PC-9 (cell line): ENCODE measurements at regions not wholly inside any gene's neighbourhood (a gene's known extent, or its start where the extent isn't known, plus 50 kb on each side); places are given as distances from the start of the nearest gene placed in this dataset.
A peak's percentile ranks its signal among the peaks of the same experiment; 100 is the strongest.

Source experiments
- BruUV-seq: library from RNA; stranded (reverse); fragments of 400-500 nt; replicated peaks from 2 replicates; lab custom pipeline; 2021; lab: Mats Ljungman, UMichigan
- CTCF ChIA-PET: fragments of 300-600 bp; sonication (Branson Sonifier 250); formaldehyde crosslinking; loops from one replicate; lab custom pipeline; 2022; ENCODE audit warnings: antibody characterized with exemption; lab: Charles Lee
- POLR2A ChIA-PET: fragments of 300-600 bp; sonication (Branson Sonifier 250); formaldehyde crosslinking; loops from one replicate; lab custom pipeline; 2022; ENCODE audit warnings: antibody characterized with exemption; ENCODE audit not compliant: unreplicated experiment; lab: Charles Lee
- DNase-seq, 2 experiments: peaks; one replicate each; pipeline versions ENCODE4 v3.0.0 to v3.0.0-alpha.2; 2015 to 2022; ENCODE audit warnings: mixed read lengths in 1 of 2
- H2AFZ ChIP-seq: fragments of 200-600 bp; sonication (generic); 2 replicates; pipeline ENCODE4 v1.8.1; 2017; ENCODE audit warnings: antibody characterized with exemption
- H3F3A ChIP-seq: fragments of 200-600 bp; sonication (generic); 2 replicates; pipeline ENCODE4 v1.8.1; 2017; ENCODE audit warnings: antibody characterized with exemption, mild to moderate bottlenecking, low read depth; ENCODE audit not compliant: insufficient read depth
- H3K27ac ChIP-seq: fragments of 200-600 bp; sonication (generic); 2 replicates; pipeline ENCODE4 v1.6.1; 2016; ENCODE audit warnings: mixed run types
- H3K27me3 ChIP-seq: fragments of 200-600 bp; sonication (generic); 2 replicates; pipeline ENCODE4 v1.6.1; 2016; ENCODE audit warnings: low read depth, mixed run types; ENCODE audit not compliant: insufficient read depth
- H3K36me3 ChIP-seq: fragments of 200-600 bp; sonication (generic); 2 replicates; pipeline ENCODE4 v1.6.1; 2016; ENCODE audit warnings: low read depth, mixed run types
- H3K4me1 ChIP-seq: fragments of 200-600 bp; sonication (generic); replicated peaks from 2 replicates; pipeline ENCODE4 v1.6.1; 2016; ENCODE audit warnings: mixed run types; ENCODE audit not compliant: insufficient read depth
- H3K4me2 ChIP-seq: fragments of 200-600 bp; sonication (generic); 2 replicates; pipeline ENCODE4 v1.6.1; 2017; ENCODE audit warnings: mixed run types
- H3K4me3 ChIP-seq: fragments of 200-600 bp; sonication (generic); 2 replicates; pipeline ENCODE4 v1.6.1; 2016; ENCODE audit warnings: mixed run types
- H3K79me2 ChIP-seq: fragments of 200-600 bp; sonication (generic); 2 replicates; pipeline ENCODE4 v1.6.1; 2017; ENCODE audit warnings: low read depth, mixed run types
- H3K9me2 ChIP-seq: fragments of 200-600 bp; sonication (generic); 2 replicates; pipeline ENCODE4 v1.8.1; 2017; ENCODE audit warnings: mild to moderate bottlenecking; ENCODE audit not compliant: insufficient read depth
- H3K9me3 ChIP-seq: fragments of 200-600 bp; sonication (generic); 2 replicates; pipeline ENCODE4 v1.8.1; 2016; ENCODE audit warnings: low read depth; ENCODE audit not compliant: insufficient read depth
- H4K20me1 ChIP-seq: fragments of 200-600 bp; sonication (generic); 2 replicates; pipeline ENCODE4 v1.8.1; 2017; ENCODE audit not compliant: insufficient read depth
- EZH2 ChIP-seq: fragments of 200-600 bp; sonication (generic); IDR thresholded peaks from 2 replicates; pipeline ENCODE4 v1.8.0; 2017; ENCODE audit warnings: antibody characterized with exemption, low read depth
- intact Hi-C: fragments of 100-400 bp; cut with micrococcal nuclease; formaldehyde crosslinking; loops from one replicate; pipeline ENCODE4 v1.10.0; 2022; ENCODE audit not compliant: unreplicated experiment
- TF ChIP-seq, protein P1 (sequence below): fragments of 200-600 bp; sonication (generic); conservative IDR thresholded peaks from 2 replicates; pipeline ENCODE4 v1.6.1; 2017; ENCODE audit warnings: mixed run types, antibody characterized with exemption, mild to moderate bottlenecking, moderate library complexity

DNA sequence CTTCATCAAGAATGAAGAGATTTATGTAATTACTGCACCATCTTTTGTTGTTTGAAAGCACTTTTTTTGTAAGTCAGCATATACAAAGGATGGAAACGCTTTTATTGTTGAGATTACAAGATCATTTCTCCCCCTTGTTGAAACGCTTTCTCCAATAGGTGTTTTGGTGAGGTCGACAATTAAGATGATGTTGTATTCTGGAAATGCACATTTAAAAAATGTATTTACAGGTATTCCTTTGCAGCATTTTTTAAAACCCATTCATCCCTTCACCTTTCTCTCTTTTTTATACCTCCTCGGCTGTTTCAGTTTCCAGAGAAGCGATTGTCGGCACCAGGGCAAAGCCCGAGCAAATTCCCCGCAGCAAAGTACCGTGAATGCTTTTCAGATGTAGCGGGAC, 499.9 kb downstream of the VRK1 start:
- Histone ChIP-seq H3K4me2 (no peak overlapping the region), H3K27ac (no peak overlapping the region), H3K9me3 (no peaks in the 10 kb centered on the region), H3K4me1 (no peaks in the 10 kb centered on the region), H3K9me2 (no peaks in the 10 kb centered on the region), H3K4me3 (no peak overlapping the region), H3F3A (no peaks in the 10 kb centered on the region), H4K20me1 (no peaks in the 10 kb centered on the region), H3K79me2 (no peaks in the 10 kb centered on the region), H3K27me3 (peaks cover 45% of the 10 kb centered on the region), H2AFZ (no peak overlapping the region), H3K36me3 (no peaks in the 10 kb centered on the region)
- no TSS peak for BruUV-seq
- ChIA-PET CTCF (no interaction called here), POLR2A (no interaction called here)
- TF ChIP-seq EZH2: no peak
- TF ChIP-seq, protein P1, sequence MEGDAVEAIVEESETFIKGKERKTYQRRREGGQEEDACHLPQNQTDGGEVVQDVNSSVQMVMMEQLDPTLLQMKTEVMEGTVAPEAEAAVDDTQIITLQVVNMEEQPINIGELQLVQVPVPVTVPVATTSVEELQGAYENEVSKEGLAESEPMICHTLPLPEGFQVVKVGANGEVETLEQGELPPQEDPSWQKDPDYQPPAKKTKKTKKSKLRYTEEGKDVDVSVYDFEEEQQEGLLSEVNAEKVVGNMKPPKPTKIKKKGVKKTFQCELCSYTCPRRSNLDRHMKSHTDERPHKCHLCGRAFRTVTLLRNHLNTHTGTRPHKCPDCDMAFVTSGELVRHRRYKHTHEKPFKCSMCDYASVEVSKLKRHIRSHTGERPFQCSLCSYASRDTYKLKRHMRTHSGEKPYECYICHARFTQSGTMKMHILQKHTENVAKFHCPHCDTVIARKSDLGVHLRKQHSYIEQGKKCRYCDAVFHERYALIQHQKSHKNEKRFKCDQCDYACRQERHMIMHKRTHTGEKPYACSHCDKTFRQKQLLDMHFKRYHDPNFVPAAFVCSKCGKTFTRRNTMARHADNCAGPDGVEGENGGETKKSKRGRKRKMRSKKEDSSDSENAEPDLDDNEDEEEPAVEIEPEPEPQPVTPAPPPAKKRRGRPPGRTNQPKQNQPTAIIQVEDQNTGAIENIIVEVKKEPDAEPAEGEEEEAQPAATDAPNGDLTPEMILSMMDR: no peak
- intact Hi-C loops: no loop called here
- DNase-seq: no peak

DNA sequence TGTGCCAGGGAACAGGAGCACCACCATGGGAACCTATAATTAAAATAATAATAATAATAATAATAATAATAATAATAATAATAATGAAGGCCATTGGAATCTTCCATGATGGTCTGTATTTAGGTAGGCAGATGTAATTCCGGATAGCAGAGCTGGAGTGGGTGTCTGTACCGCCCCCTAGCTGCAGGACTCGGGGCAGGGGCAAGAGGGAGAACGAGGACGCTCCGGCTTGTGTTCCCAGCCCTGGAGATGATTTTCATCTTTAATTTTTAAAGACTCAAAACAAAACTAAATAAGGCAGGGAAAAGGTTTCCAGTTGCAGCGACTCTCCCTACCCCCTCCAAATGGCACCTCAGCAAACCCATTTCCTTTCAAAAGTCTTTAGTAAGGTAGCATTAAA, 501.1 kb downstream of the VRK1 start:
- no peaks in the 10 kb centered on the region for H3K9me3 ChIP-seq
- no peak overlapping the region for H3K27ac ChIP-seq
- no TSS peak for BruUV-seq
- H3K79me2 ChIP-seq: no peaks in the 10 kb centered on the region
- CTCF ChIA-PET: no interaction called here
- TF ChIP-seq, protein P1: 0 out of 2 replicates have a peak, but pooled peaks have one; percentile 15
- no peak for TF ChIP-seq EZH2
- H2AFZ ChIP-seq: no peak overlapping the region
- POLR2A ChIA-PET: no interaction called here
- H3K36me3 ChIP-seq: no peaks in the 10 kb centered on the region
- H3K4me3 ChIP-seq: no peak overlapping the region
- H3K9me2 ChIP-seq: no peaks in the 10 kb centered on the region
- no peak for DNase-seq
- no peaks in the 10 kb centered on the region for H4K20me1 ChIP-seq
- no peak overlapping the region for H3K4me2 ChIP-seq
- H3F3A ChIP-seq: no peaks in the 10 kb centered on the region
- H3K4me1 ChIP-seq: no peaks in the 10 kb centered on the region
- peaks cover 45% of the 10 kb centered on the region for H3K27me3 ChIP-seq
- intact Hi-C loops: no loop called here

DNA sequence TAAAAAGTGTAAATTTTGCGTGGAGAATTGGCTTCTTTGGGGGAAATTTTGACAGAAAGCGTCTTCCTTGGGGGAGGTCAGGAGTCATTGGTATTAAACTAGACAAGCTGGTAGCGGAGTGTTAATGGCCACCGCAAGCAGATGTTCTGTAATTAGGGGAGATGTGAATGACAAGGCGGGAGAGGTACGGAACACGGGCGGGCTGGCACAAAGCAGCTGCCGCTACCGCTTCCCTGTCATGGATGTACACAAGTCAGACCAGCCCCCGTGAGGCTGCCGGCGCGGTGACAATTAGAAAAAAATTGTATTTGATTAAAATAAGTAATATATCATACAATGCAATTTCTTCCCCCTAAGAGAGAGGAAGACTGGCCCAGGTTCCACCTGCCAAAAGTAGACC, 501.6 kb downstream of the VRK1 start:
- ChIA-PET CTCF (no interaction called here), POLR2A (no interaction called here)
- no peak overlapping the region for H2AFZ ChIP-seq
- H3F3A ChIP-seq: no peaks in the 10 kb centered on the region
- no TSS peak for BruUV-seq
- no peak overlapping the region for H3K4me2 ChIP-seq
- no peaks in the 10 kb centered on the region for H3K4me1 ChIP-seq
- intact Hi-C loops: no loop called here
- no peak overlapping the region for H3K4me3 ChIP-seq
- H3K27me3 ChIP-seq: peaks cover 45% of the 10 kb centered on the region
- H3K79me2 ChIP-seq: no peaks in the 10 kb centered on the region
- no peaks in the 10 kb centered on the region for H3K9me3 ChIP-seq
- no peak overlapping the region for H3K27ac ChIP-seq
- no peaks in the 10 kb centered on the region for H4K20me1 ChIP-seq
- DNase-seq: no peak
- no peaks in the 10 kb centered on the region for H3K9me2 ChIP-seq
- H3K36me3 ChIP-seq: no peaks in the 10 kb centered on the region
- TF ChIP-seq, protein P1: no peak
- TF ChIP-seq EZH2: no peak
